ENCODE measurements at regions not wholly inside any gene's neighbourhood (a gene's known extent, or its start where the extent isn't known, plus 50 kb on each side); places are given as distances from the start of the nearest gene placed in this dataset.
"Not testable (repeated sequence)": the region's sequence is repeated elsewhere in the genome, so short reads cannot be mapped to it uniquely, and the experiment has no call there.

DNA sequence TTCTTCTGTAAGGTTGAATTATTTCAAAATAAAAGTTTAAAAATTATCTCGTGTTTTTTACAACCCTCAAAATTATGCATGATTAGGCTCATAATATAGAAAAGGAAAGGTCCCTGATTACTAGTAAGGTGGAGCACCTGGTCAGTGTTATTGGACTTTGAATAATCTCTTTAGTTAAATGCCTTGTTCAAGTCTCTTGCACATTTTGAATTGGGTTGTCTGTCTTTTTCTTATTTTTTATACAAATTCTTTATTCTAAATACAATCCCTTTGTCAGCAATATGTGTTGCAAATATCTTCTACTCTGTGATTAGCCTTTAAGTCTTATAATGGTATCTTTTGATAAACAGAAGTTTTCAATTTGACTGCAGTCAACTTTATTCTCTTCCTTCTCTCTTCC lies 100.7 kb upstream of the TNFSF4 start:
- Histone ChIP-seq H3K27me3 (ENCODE audit: insufficient read depth, low read depth) (no peaks in the 10 kb centered on the region), H3K79me2 (ENCODE audit: insufficient read depth, low read depth) (no peaks in the 10 kb centered on the region), H3K9ac (no peak overlapping the region), H3K4me1 (ENCODE audit: low read depth, poor library complexity, severe bottlenecking) (no peaks in the 10 kb centered on the region), H3K36me3 (ENCODE audit: insufficient read depth) (no peaks in the 10 kb centered on the region), H3K4me2 (no peak overlapping the region), H3K27ac (no peak overlapping the region), H2AFZ (ENCODE audit: low read depth) (no peak overlapping the region), H4K20me1 (ENCODE audit: insufficient read depth) (no peaks in the 10 kb centered on the region), H3K4me3 (IDR thresholded peaks at IDR 0.05; ENCODE audit: insufficient read depth, low read depth, low read length) (no peak overlapping the region)
- TF ChIP-seq, protein P1, sequence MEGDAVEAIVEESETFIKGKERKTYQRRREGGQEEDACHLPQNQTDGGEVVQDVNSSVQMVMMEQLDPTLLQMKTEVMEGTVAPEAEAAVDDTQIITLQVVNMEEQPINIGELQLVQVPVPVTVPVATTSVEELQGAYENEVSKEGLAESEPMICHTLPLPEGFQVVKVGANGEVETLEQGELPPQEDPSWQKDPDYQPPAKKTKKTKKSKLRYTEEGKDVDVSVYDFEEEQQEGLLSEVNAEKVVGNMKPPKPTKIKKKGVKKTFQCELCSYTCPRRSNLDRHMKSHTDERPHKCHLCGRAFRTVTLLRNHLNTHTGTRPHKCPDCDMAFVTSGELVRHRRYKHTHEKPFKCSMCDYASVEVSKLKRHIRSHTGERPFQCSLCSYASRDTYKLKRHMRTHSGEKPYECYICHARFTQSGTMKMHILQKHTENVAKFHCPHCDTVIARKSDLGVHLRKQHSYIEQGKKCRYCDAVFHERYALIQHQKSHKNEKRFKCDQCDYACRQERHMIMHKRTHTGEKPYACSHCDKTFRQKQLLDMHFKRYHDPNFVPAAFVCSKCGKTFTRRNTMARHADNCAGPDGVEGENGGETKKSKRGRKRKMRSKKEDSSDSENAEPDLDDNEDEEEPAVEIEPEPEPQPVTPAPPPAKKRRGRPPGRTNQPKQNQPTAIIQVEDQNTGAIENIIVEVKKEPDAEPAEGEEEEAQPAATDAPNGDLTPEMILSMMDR (conservative IDR thresholded peaks at IDR 0.05; ENCODE audit: low read depth, low read length), result no peak

DNA sequence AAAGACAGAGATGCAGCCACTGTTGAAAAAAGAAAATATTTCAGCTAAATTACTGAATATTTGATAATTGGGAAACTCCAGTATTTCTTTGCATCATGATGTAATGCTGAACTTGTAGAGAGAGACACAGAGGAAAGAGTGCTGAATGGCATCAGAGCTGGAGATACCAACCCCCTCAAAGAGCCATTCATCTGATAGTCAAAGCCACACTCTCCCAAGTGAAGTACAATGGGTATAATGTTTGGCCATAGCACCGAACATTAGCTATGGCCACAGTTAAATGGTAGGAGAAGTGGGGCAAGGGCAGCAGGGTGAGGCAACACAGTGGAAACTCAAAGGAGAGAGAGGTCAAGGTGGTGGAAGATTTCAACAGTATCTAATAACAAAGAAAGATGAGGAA lies 107.5 kb upstream of the TNFSF4 start:
- H3K79me2 ChIP-seq (ENCODE audit: insufficient read depth, low read depth), result no peaks in the 10 kb centered on the region
- H3K4me3 ChIP-seq (IDR thresholded peaks at IDR 0.05; ENCODE audit: insufficient read depth, low read depth, low read length), result no peak overlapping the region
- H3K27ac ChIP-seq, result no peak overlapping the region
- H3K36me3 ChIP-seq (ENCODE audit: insufficient read depth), result no peaks in the 10 kb centered on the region
- no peaks in the 10 kb centered on the region for H4K20me1 ChIP-seq (ENCODE audit: insufficient read depth)
- no peak overlapping the region for H3K9ac ChIP-seq
- H2AFZ ChIP-seq (ENCODE audit: low read depth), result no peak overlapping the region
- H3K4me2 ChIP-seq, result no peak overlapping the region
- no peaks in the 10 kb centered on the region for H3K4me1 ChIP-seq (ENCODE audit: low read depth, poor library complexity, severe bottlenecking)
- TF ChIP-seq, protein P1 (conservative IDR thresholded peaks at IDR 0.05; ENCODE audit: low read depth, low read length), result no peak
- H3K27me3 ChIP-seq (ENCODE audit: insufficient read depth, low read depth), result no peaks in the 10 kb centered on the region

DNA sequence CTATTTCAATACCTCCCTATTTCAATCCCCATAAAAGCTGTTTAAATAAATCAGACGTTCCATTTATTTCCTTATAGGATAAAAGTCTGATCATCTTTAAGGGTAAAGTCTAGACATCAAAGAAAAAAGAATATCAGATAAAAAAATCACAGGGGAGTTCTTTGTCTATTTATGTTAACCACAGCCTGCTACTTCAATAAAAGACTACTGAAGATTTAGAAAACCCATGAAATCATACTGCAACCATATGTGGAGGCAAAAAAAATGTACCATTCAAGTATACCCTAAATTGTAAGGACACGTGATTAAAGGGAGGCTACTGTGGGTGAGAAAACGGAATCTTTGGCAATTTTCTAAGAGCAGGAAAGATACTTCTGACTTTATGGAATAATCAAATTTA lies 108.2 kb upstream of the TNFSF4 start:
- H4K20me1 ChIP-seq (ENCODE audit: insufficient read depth), result no peaks in the 10 kb centered on the region
- H3K79me2 ChIP-seq (ENCODE audit: insufficient read depth, low read depth), result no peaks in the 10 kb centered on the region
- TF ChIP-seq, protein P1 (conservative IDR thresholded peaks at IDR 0.05; ENCODE audit: low read depth, low read length), result no peak

GRCh38 chr1:173318788-173319187 lies 111.7 kb upstream of the TNFSF4 start:
- Histone ChIP-seq H3K79me2 (ENCODE audit: insufficient read depth, low read depth) (no peaks in the 10 kb centered on the region), H3K4me1 (ENCODE audit: low read depth, poor library complexity, severe bottlenecking) (no peaks in the 10 kb centered on the region), H3K9ac (no peak overlapping the region), H2AFZ (ENCODE audit: low read depth) (no peak overlapping the region), H3K36me3 (ENCODE audit: insufficient read depth) (no peaks in the 10 kb centered on the region), H3K27ac (no peak overlapping the region), H3K4me3 (IDR thresholded peaks at IDR 0.05; ENCODE audit: insufficient read depth, low read depth, low read length) (no peak overlapping the region), H4K20me1 (ENCODE audit: insufficient read depth) (no peaks in the 10 kb centered on the region), H3K4me2 (no peak overlapping the region), H3K27me3 (ENCODE audit: insufficient read depth, low read depth) (no peaks in the 10 kb centered on the region)
- TF ChIP-seq, protein P1 (conservative IDR thresholded peaks at IDR 0.05; ENCODE audit: low read depth, low read length), result no peak

More for the DNA sequence above, 108.2 kb upstream of the TNFSF4 start:
- Histone ChIP-seq H3K27me3 (ENCODE audit: insufficient read depth, low read depth) (no peaks in the 10 kb centered on the region), H3K36me3 (ENCODE audit: insufficient read depth) (no peaks in the 10 kb centered on the region), H3K4me3 (IDR thresholded peaks at IDR 0.05; ENCODE audit: insufficient read depth, low read depth, low read length) (no peak overlapping the region), H2AFZ (ENCODE audit: low read depth) (no peak overlapping the region), H3K27ac (no peak overlapping the region), H3K9ac (no peak overlapping the region), H3K4me2 (no peak overlapping the region), H3K4me1 (ENCODE audit: low read depth, poor library complexity, severe bottlenecking) (no peaks in the 10 kb centered on the region)

- H3K9ac ChIP-seq; H3K79me2 ChIP-seq (ENCODE audit: insufficient read depth, low read depth); H3K36me3 ChIP-seq (ENCODE audit: insufficient read depth); H3K4me3 ChIP-seq (IDR thresholded peaks at IDR 0.05; ENCODE audit: insufficient read depth, low read depth, low read length); H3K4me1 ChIP-seq (ENCODE audit: low read depth, poor library complexity, severe bottlenecking); H2AFZ ChIP-seq (ENCODE audit: low read depth); H4K20me1 ChIP-seq (ENCODE audit: insufficient read depth); H3K4me2 ChIP-seq; H3K27me3 ChIP-seq (ENCODE audit: insufficient read depth, low read depth); H3K27ac ChIP-seq: not testable (repeated sequence)
These were observed 117.2 kb upstream of the TNFSF4 start for GRCh38 chr1:173324352-173324751.

- H3K9ac ChIP-seq; H3K79me2 ChIP-seq (ENCODE audit: insufficient read depth, low read depth); H2AFZ ChIP-seq (ENCODE audit: low read depth); H3K4me1 ChIP-seq (ENCODE audit: low read depth, poor library complexity, severe bottlenecking); H3K27ac ChIP-seq; H3K4me3 ChIP-seq (IDR thresholded peaks at IDR 0.05; ENCODE audit: insufficient read depth, low read depth, low read length); H4K20me1 ChIP-seq (ENCODE audit: insufficient read depth); H3K4me2 ChIP-seq; H3K27me3 ChIP-seq (ENCODE audit: insufficient read depth, low read depth); H3K36me3 ChIP-seq (ENCODE audit: insufficient read depth): not testable (repeated sequence)
These were observed 120.9 kb upstream of the TNFSF4 start for GRCh38 chr1:173327987-173328386.
